Epithelial cell of proximal tubule (primary cell): ENCODE measurements at regions not wholly inside any gene's neighbourhood (a gene's known extent, or its start where the extent isn't known, plus 50 kb on each side); places are given as distances from the start of the nearest gene placed in this dataset.

ENCODE experiments used
- DNase-seq: peaks from one replicate; pipeline ENCODE4 v3.0.0-alpha.2; 2011; ENCODE audit warnings: low read depth
- H3K4me3 ChIP-seq: 2 replicates; pipeline ENCODE4 v1.5.1; 2011; ENCODE audit warnings: low read depth, mild to moderate bottlenecking, low read length
- TF ChIP-seq, protein P1 (sequence below): conservative IDR thresholded peaks from 2 replicates; pipeline ENCODE4 v1.5.1; 2012; ENCODE audit warnings: low read depth, mild to moderate bottlenecking, low read length

GRCh38 chr13:95492044-95492801 is 60.3 kb upstream of the CLDN10 start:
- no peak for DNase-seq
- TF ChIP-seq, protein P1, sequence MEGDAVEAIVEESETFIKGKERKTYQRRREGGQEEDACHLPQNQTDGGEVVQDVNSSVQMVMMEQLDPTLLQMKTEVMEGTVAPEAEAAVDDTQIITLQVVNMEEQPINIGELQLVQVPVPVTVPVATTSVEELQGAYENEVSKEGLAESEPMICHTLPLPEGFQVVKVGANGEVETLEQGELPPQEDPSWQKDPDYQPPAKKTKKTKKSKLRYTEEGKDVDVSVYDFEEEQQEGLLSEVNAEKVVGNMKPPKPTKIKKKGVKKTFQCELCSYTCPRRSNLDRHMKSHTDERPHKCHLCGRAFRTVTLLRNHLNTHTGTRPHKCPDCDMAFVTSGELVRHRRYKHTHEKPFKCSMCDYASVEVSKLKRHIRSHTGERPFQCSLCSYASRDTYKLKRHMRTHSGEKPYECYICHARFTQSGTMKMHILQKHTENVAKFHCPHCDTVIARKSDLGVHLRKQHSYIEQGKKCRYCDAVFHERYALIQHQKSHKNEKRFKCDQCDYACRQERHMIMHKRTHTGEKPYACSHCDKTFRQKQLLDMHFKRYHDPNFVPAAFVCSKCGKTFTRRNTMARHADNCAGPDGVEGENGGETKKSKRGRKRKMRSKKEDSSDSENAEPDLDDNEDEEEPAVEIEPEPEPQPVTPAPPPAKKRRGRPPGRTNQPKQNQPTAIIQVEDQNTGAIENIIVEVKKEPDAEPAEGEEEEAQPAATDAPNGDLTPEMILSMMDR, result no peak
- no peak overlapping the region for H3K4me3 ChIP-seq

GRCh38 chr13:95494082-95494681 is 58.3 kb upstream of the CLDN10 start:
- no peak overlapping the region for H3K4me3 ChIP-seq
- peak; percentile 40 for DNase-seq
- TF ChIP-seq, protein P1, result peak; percentile 73

DNA sequence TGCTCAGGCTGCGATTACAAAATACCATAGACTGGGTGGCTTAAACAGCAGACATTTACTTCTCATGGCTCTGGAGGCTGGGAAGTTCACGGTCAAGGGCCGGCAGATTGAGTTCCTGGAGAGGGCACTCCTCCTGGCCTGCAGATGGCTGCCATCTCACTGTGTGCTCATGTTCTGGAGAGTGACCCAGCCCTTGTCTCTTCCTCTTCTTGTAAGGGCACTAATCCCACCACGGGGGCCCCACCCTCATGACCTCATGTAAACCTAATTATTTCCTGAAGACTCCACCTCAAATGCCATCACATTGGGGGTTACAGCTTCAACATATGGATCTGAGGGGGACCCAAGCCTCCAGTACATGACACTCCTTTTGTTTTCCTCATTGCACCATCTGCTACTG is 56.0 kb upstream of the CLDN10 start:
- DNase-seq, result no peak
- no peak overlapping the region for H3K4me3 ChIP-seq
- TF ChIP-seq, protein P1, result no peak

- DNase-seq, result no peak
- H3K4me3 ChIP-seq, result no peak overlapping the region
- TF ChIP-seq, protein P1, result no peak
These were observed 55.1 kb upstream of the CLDN10 start for GRCh38 chr13:95497381-95497807.

DNA sequence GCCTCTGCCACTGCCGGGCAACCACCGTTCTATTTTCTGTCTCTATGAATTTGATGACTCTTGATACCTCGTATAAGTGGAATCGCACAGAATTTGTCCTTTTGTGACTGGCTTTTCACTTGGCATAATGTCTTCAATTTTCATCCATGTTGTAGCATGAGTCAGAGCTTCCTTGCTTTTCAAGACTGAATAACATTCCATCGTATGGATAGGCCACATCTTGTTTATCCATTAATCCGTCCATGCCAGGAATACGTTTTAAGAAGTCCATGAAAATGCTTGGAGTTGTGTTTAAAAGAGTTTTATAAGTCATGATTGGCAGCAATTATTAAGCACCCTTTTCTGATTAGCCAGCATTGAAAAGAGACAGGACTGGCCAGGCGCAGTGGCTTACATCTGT is 53.6 kb upstream of the CLDN10 start:
- H3K4me3 ChIP-seq, result no peak overlapping the region
- TF ChIP-seq, protein P1, result no peak
- no peak for DNase-seq

- H3K4me3 ChIP-seq, result no peak overlapping the region
- TF ChIP-seq, protein P1, result no peak
- DNase-seq, result no peak
These were observed 52.5 kb upstream of the CLDN10 start for GRCh38 chr13:95499811-95500712.
